ENCODE measurements at regions not wholly inside any gene's neighbourhood (a gene's known extent, or its start where the extent isn't known, plus 50 kb on each side); places are given as distances from the start of the nearest gene placed in this dataset.

DNA sequence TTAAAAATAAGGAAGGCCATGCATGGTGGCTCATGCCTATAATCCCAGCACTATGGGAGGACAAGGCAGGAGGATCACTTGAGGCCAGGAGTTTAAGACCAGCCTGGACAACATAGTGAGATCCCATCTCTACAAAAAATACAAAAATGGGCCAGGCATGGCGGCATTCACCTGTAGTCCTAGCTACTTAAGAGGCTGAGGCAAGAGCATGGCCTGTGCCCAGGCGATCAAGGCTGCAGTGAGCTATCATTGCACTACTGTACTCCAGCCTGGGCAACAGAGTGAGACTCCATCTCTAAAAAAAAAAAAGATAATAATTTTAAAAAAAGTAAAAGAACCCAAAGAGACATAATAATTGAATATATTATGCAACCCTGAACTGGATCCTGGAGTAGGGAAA lies 83.6 kb upstream of the ZNF423 start:
- Histone ChIP-seq H3F3A (ENCODE audit: insufficient read depth) (no peaks in the 10 kb centered on the region), H4K20me1 (ENCODE audit: insufficient read depth) (no peaks in the 10 kb centered on the region), H3K79me2 (ENCODE audit: insufficient read depth) (no peaks in the 10 kb centered on the region), H3K27me3 (replicated peaks; ENCODE audit: insufficient read depth) (0 out of 2 replicates have a peak, but pooled peaks cover 2% of the 10 kb centered on the region), H3K9me3 (ENCODE audit: low read depth) (no peaks in the 10 kb centered on the region), H3K4me2 (ENCODE audit: unreplicated experiment) (no peak overlapping the region), H3K9me2 (ENCODE audit: insufficient read depth) (no peaks in the 10 kb centered on the region), H3K4me1 (ENCODE audit: insufficient read depth) (no peaks in the 10 kb centered on the region), H2AFZ (no peak overlapping the region), H3K9ac (no peak overlapping the region), H3K36me3 (ENCODE audit: low read depth) (no peaks in the 10 kb centered on the region), H3K4me3 (no peak overlapping the region), H3K27ac (no peak overlapping the region)
- DNase-seq: no peak
- 26 to 35% methylated on average over 2 of the region's 2 CpGs for WGBS, 2 experiments (ENCODE audit: low coverage in 1 of 2, low lambda C conversion rate in 2 of 2, missing lambda C conversion rate in 2 of 2)
- TF ChIP-seq EZH2 (IDR thresholded peaks at IDR 0.05; ENCODE audit: insufficient read depth, poor library complexity, severe bottlenecking) (no peak), EZH2phosphoT487 (IDR thresholded peaks at IDR 0.05; ENCODE audit: insufficient read depth, low read depth) (no peak)
- in situ Hi-C loops (cut with MboI): no loop called here

DNA sequence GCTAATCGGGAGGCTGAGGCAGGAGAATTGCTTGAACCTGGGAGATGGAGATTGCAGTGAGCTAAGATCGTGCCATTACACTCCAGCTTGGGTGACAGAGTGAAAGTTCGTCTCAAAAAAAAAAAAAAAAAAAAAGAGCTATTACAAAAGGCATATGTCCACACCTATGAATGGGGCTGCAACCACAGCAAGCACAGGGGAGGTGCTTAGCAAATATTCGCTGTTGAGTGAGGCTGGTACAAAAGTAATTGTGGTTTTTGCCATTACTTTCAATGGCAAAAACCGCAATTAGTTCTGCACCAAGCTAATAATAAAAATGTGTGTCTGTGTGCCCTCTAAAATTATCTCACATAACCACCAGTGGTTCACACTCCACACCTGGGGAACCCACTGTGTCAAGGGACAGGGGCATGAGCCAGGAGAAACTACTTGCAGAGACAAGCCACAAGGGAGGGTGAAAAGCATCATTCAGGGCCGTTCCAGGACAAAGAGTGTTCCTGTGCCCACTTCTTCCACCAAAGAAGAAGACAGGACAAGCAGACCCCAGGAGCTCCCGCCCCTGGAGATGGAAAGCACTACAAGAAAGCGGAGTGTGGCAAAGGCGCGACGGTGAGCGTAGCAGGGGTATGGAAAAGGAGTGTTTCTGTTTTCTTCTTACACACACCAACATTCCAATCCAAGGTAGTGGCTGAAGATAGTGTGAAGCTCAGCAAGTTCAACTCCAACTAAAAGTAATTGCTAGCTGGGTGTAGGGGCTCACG lies 84.4 kb upstream of the CNEP1R1 start:
- Histone ChIP-seq H3F3A (ENCODE audit: insufficient read depth) (no peaks in the 10 kb centered on the region), H3K36me3 (ENCODE audit: low read depth) (no peaks in the 10 kb centered on the region), H4K20me1 (ENCODE audit: insufficient read depth) (no peaks in the 10 kb centered on the region), H3K79me2 (ENCODE audit: insufficient read depth) (no peaks in the 10 kb centered on the region), H3K9me2 (ENCODE audit: insufficient read depth) (no peaks in the 10 kb centered on the region), H3K27me3 (replicated peaks; ENCODE audit: insufficient read depth) (0 out of 2 replicates have a peak, but pooled peaks cover 2% of the 10 kb centered on the region), H3K4me1 (ENCODE audit: insufficient read depth) (no peaks in the 10 kb centered on the region), H3K4me2 (ENCODE audit: unreplicated experiment) (no peak overlapping the region), H3K27ac (no peak overlapping the region), H3K9me3 (ENCODE audit: low read depth) (no peaks in the 10 kb centered on the region), H3K9ac (no peak overlapping the region), H2AFZ (no peak overlapping the region), H3K4me3 (no peak overlapping the region)
- in situ Hi-C loops (cut with MboI): no loop called here
- DNase-seq: no peak
- WGBS, 2 experiments (ENCODE audit: low coverage in 1 of 2, low lambda C conversion rate in 2 of 2, missing lambda C conversion rate in 2 of 2): 59 to 64% methylated on average over 13 of the region's 13 CpGs
- TF ChIP-seq EZH2phosphoT487 (IDR thresholded peaks at IDR 0.05; ENCODE audit: insufficient read depth, low read depth): no peak
- TF ChIP-seq EZH2 (IDR thresholded peaks at IDR 0.05; ENCODE audit: insufficient read depth, poor library complexity, severe bottlenecking): no peak

DNA sequence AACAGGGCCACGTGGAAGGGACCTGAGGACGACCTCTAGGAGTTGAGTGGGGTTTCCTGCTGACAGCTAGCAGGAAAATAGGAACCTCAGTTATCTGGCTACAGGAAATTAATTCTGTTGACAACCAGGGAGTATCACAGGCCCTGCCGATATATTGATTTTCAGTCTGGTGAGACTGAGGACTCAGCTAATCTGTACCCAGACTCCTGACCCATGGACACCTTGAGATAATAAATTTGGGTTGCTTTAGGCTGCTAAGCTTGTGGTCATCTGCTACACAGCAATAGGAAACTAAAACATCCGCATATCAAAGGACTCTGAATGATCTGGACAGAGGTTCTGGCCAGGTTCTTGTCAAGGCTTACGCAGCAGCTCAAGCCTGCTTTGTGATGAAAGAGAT lies 80.8 kb upstream of the CNEP1R1 start:
- H2AFZ ChIP-seq: no peak overlapping the region
- no peak overlapping the region for H3K4me2 ChIP-seq (ENCODE audit: unreplicated experiment)
- H3K27ac ChIP-seq: no peak overlapping the region
- H3K9me2 ChIP-seq (ENCODE audit: insufficient read depth): no peaks in the 10 kb centered on the region
- no peaks in the 10 kb centered on the region for H3K36me3 ChIP-seq (ENCODE audit: low read depth)
- no peaks in the 10 kb centered on the region for H3F3A ChIP-seq (ENCODE audit: insufficient read depth)
- H3K9me3 ChIP-seq (ENCODE audit: low read depth): no peaks in the 10 kb centered on the region
- in situ Hi-C loops (cut with MboI): no loop called here
- no peaks in the 10 kb centered on the region for H4K20me1 ChIP-seq (ENCODE audit: insufficient read depth)
- no peak overlapping the region for H3K4me3 ChIP-seq
- TF ChIP-seq EZH2 (IDR thresholded peaks at IDR 0.05; ENCODE audit: insufficient read depth, poor library complexity, severe bottlenecking) (no peak), EZH2phosphoT487 (IDR thresholded peaks at IDR 0.05; ENCODE audit: insufficient read depth, low read depth) (no peak)
- 0 out of 2 replicates have a peak, but pooled peaks cover 2% of the 10 kb centered on the region for H3K27me3 ChIP-seq (replicated peaks; ENCODE audit: insufficient read depth)
- no peak overlapping the region for H3K9ac ChIP-seq
- 24 to 27% methylated on average over 5 of the region's 5 CpGs for WGBS, 2 experiments (ENCODE audit: low coverage in 1 of 2, low lambda C conversion rate in 2 of 2, missing lambda C conversion rate in 2 of 2)
- DNase-seq: no peak
- no peaks in the 10 kb centered on the region for H3K4me1 ChIP-seq (ENCODE audit: insufficient read depth)
- H3K79me2 ChIP-seq (ENCODE audit: insufficient read depth): no peaks in the 10 kb centered on the region

DNA sequence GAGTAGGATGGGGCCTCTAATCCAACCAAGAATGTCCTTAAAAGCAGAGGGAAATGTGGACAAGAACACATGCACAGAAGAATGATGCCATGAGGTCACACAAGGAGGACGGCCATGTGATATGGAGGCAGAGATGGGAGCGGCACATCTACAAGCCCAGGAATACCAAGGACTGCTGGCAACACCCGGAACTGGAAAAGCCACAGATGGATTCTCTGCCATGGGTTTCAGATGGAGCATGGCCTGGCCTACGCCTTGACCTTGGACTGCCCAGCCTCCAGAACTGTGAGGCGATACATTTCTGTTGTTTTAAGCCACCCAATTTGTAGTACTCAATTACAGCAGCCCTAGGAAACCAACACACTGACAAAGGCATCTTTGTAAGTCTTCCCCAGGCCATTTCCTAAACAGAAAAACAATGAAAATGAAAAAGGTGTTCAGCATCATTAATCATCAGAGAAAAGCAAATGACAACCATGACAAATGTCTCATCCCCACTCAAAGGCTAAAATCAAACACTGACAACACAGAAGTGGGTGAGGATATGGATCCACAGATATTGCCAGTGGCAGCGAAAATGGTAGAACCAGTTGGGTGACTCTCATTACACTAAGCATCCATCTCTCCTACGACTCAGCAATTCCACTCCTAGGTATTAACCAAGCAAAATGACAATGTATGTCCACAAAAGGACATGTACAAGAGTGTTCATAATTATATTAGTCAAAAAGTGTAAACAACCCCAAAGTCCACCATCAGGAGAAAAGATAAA lies 76.9 kb upstream of the CNEP1R1 start:
- no peak for DNase-seq
- Histone ChIP-seq H3K27me3 (replicated peaks; ENCODE audit: insufficient read depth) (0 out of 2 replicates have a peak, but pooled peaks cover 2% of the 10 kb centered on the region), H2AFZ (no peak overlapping the region), H4K20me1 (ENCODE audit: insufficient read depth) (no peaks in the 10 kb centered on the region), H3K9me2 (ENCODE audit: insufficient read depth) (no peaks in the 10 kb centered on the region), H3K4me2 (ENCODE audit: unreplicated experiment) (no peak overlapping the region), H3K9me3 (ENCODE audit: low read depth) (no peaks in the 10 kb centered on the region), H3K36me3 (ENCODE audit: low read depth) (no peaks in the 10 kb centered on the region), H3K4me1 (ENCODE audit: insufficient read depth) (no peaks in the 10 kb centered on the region), H3K27ac (no peak overlapping the region), H3F3A (ENCODE audit: insufficient read depth) (no peaks in the 10 kb centered on the region), H3K9ac (no peak overlapping the region), H3K79me2 (ENCODE audit: insufficient read depth) (no peaks in the 10 kb centered on the region), H3K4me3 (no peak overlapping the region)
- TF ChIP-seq EZH2 (IDR thresholded peaks at IDR 0.05; ENCODE audit: insufficient read depth, poor library complexity, severe bottlenecking): no peak
- TF ChIP-seq EZH2phosphoT487 (IDR thresholded peaks at IDR 0.05; ENCODE audit: insufficient read depth, low read depth): no peak
- in situ Hi-C loops (cut with MboI): no loop called here
- 65 to 68% methylated on average over 7 of the region's 7 CpGs for WGBS, 2 experiments (ENCODE audit: low coverage in 1 of 2, low lambda C conversion rate in 2 of 2, missing lambda C conversion rate in 2 of 2)
